ENCODE measurements at regions not wholly inside any gene's neighbourhood (a gene's known extent, or its start where the extent isn't known, plus 50 kb on each side); places are given as distances from the start of the nearest gene placed in this dataset.

GRCh38 chr4:24033626-24034025, 143.8 kb upstream of the PPARGC1A start:
- DNase-seq, result no peak

GRCh38 chr4:24032371-24032989, 142.6 kb upstream of the PPARGC1A start:
- no peak for DNase-seq

- DNase-seq, result no peak
Measured at GRCh38 chr4:24026596-24026995, 136.7 kb upstream of the PPARGC1A start.

- DNase-seq, result no peak
Measured at GRCh38 chr4:24024605-24025004, 134.8 kb upstream of the PPARGC1A start.

GRCh38 chr4:24024157-24024556, 134.3 kb upstream of the PPARGC1A start:
- no peak for DNase-seq

GRCh38 chr4:24015782-24016181, 125.9 kb upstream of the PPARGC1A start:
- no peak for DNase-seq

- DNase-seq, result no peak
Measured at GRCh38 chr4:24013668-24014422, 124.0 kb upstream of the PPARGC1A start.

- no peak for DNase-seq
Measured at GRCh38 chr4:24010994-24011393, 121.1 kb upstream of the PPARGC1A start.

GRCh38 chr4:24010573-24010972, 120.7 kb upstream of the PPARGC1A start:
- DNase-seq, result no peak

GRCh38 chr4:24007860-24008261, 118.0 kb upstream of the PPARGC1A start:
- no peak for DNase-seq

- DNase-seq, result no peak
Measured at GRCh38 chr4:24006269-24006668, 116.4 kb upstream of the PPARGC1A start.

- DNase-seq, result no peak
Measured at GRCh38 chr4:24003926-24004325, 114.1 kb upstream of the PPARGC1A start.

GRCh38 chr4:24003496-24003895, 113.6 kb upstream of the PPARGC1A start:
- DNase-seq, result no peak

GRCh38 chr4:24002330-24002966, 112.6 kb upstream of the PPARGC1A start:
- DNase-seq, result no peak

GRCh38 chr4:24001486-24002329, 111.9 kb upstream of the PPARGC1A start:
- DNase-seq, result no peak

- no peak for DNase-seq
Measured at GRCh38 chr4:24000470-24000831, 110.6 kb upstream of the PPARGC1A start.

- DNase-seq, result no peak
Measured at GRCh38 chr4:23999714-24000469, 110.0 kb upstream of the PPARGC1A start.

- DNase-seq, result no peak
Measured at GRCh38 chr4:23993373-23993772, 103.5 kb upstream of the PPARGC1A start.

- no peak for DNase-seq
Measured at GRCh38 chr4:23991444-23991843, 101.6 kb upstream of the PPARGC1A start.

GRCh38 chr4:23986270-23986669, 96.4 kb upstream of the PPARGC1A start:
- DNase-seq, result no peak

GRCh38 chr4:23981328-23981727, 91.5 kb upstream of the PPARGC1A start:
- no peak for DNase-seq

- no peak for DNase-seq
Measured at GRCh38 chr4:23979534-23979933, 89.7 kb upstream of the PPARGC1A start.

- no peak for DNase-seq
Measured at GRCh38 chr4:23978002-23978401, 88.2 kb upstream of the PPARGC1A start.
